HG02970 (cell line): ENCODE measurements at regions not wholly inside any gene's neighbourhood (a gene's known extent, or its start where the extent isn't known, plus 50 kb on each side); places are given as distances from the start of the nearest gene placed in this dataset.
"Not testable (repeated sequence)": the region's sequence is repeated elsewhere in the genome, so short reads cannot be mapped to it uniquely, and the experiment has no call there.

Experiments used
- ATAC-seq: cut with Tn5 transposase; IDR thresholded peaks from one replicate; pipeline ENCODE4 v1.9.1; 2021; ENCODE audit warnings: mild to moderate bottlenecking, moderate library complexity, moderate number of reproducible peaks; ENCODE audit not compliant: unreplicated experiment, low FRiP score

GRCh38 chrX:134045372-134045771 lies 60.0 kb upstream of the GPC3 start:
- ATAC-seq, result not testable (repeated sequence)

- not testable (repeated sequence) for ATAC-seq
These were observed 81.7 kb upstream of the GPC3 start for GRCh38 chrX:134067107-134067506.

GRCh38 chrX:134071899-134072298 lies 86.5 kb upstream of the GPC3 start:
- not testable (repeated sequence) for ATAC-seq

- ATAC-seq, result no peak
These were observed 87.9 kb upstream of the GPC3 start for GRCh38 chrX:134073341-134073740.

GRCh38 chrX:134074151-134074550 lies 88.8 kb upstream of the GPC3 start:
- no peak for ATAC-seq

GRCh38 chrX:134075894-134076718 lies 90.7 kb upstream of the GPC3 start:
- ATAC-seq, result no peak

- no peak for ATAC-seq
These were observed 110.0 kb upstream of the GPC3 start for GRCh38 chrX:134095366-134095765.

GRCh38 chrX:134101636-134102035 lies 116.2 kb upstream of the GPC3 start:
- no peak for ATAC-seq

- no peak for ATAC-seq
These were observed 121.7 kb upstream of the CCDC160 start for GRCh38 chrX:134115270-134115669.

- no peak for ATAC-seq
These were observed 99.6 kb upstream of the CCDC160 start for GRCh38 chrX:134137341-134137740.

GRCh38 chrX:134139090-134139489 lies 97.9 kb upstream of the CCDC160 start:
- ATAC-seq, result no peak

- ATAC-seq, result no peak
These were observed 92.8 kb upstream of the CCDC160 start for GRCh38 chrX:134144231-134144630.

- ATAC-seq, result no peak
These were observed 90.5 kb upstream of the CCDC160 start for GRCh38 chrX:134146493-134146892.

GRCh38 chrX:134148172-134148692 lies 88.8 kb upstream of the CCDC160 start:
- ATAC-seq, result no peak

GRCh38 chrX:134158821-134159512 lies 78.0 kb upstream of the CCDC160 start:
- ATAC-seq, result no peak

GRCh38 chrX:134161162-134161561 lies 75.8 kb upstream of the CCDC160 start:
- ATAC-seq, result peak; percentile 95

GRCh38 chrX:134162032-134162431 lies 75.0 kb upstream of the CCDC160 start:
- no peak for ATAC-seq

- ATAC-seq, result no peak
These were observed 73.1 kb upstream of the CCDC160 start for GRCh38 chrX:134163836-134164235.

- no peak for ATAC-seq
These were observed 69.3 kb upstream of the CCDC160 start for GRCh38 chrX:134167591-134168203.

- ATAC-seq, result peak; percentile 45
These were observed 65.1 kb upstream of the CCDC160 start for GRCh38 chrX:134171661-134172587.
